ENCODE measurements at regions not wholly inside any gene's neighbourhood (a gene's known extent, or its start where the extent isn't known, plus 50 kb on each side); places are given as distances from the start of the nearest gene placed in this dataset.

GRCh38 chr1:118828038-118828437 is 160.1 kb downstream of the TBX15 start:
- H3K4me3 ChIP-seq (ENCODE audit: low read length): no peak overlapping the region
- H3K36me3 ChIP-seq (ENCODE audit: insufficient read depth, low read length): no peaks in the 10 kb centered on the region
- H3K4me1 ChIP-seq (ENCODE audit: low read length): no peaks in the 10 kb centered on the region
- H2AFZ ChIP-seq (ENCODE audit: low read length): no peak overlapping the region
- H3K9me2 ChIP-seq (replicated peaks; ENCODE audit: insufficient read depth, low read length): no peaks in the 10 kb centered on the region
- H3K9ac ChIP-seq (ENCODE audit: low read length): no peak overlapping the region
- no peaks in the 10 kb centered on the region for H4K20me1 ChIP-seq (ENCODE audit: insufficient read depth, low read depth, low read length)
- H3K27me3 ChIP-seq (ENCODE audit: low read length): no peaks in the 10 kb centered on the region
- no peak for DNase-seq
- H3K27ac ChIP-seq (ENCODE audit: low read length): no peak overlapping the region
- H3K9me3 ChIP-seq (ENCODE audit: low read length): no peaks in the 10 kb centered on the region
- H3K79me2 ChIP-seq (ENCODE audit: low read length): no peaks in the 10 kb centered on the region
- no peak overlapping the region for H3K4me2 ChIP-seq (ENCODE audit: low read depth, low read length, poor library complexity, severe bottlenecking)

GRCh38 chr1:118827636-118828035 is 160.5 kb downstream of the TBX15 start:
- H3K79me2 ChIP-seq (ENCODE audit: low read length): no peaks in the 10 kb centered on the region
- no peaks in the 10 kb centered on the region for H3K27me3 ChIP-seq (ENCODE audit: low read length)
- H3K4me3 ChIP-seq (ENCODE audit: low read length): no peak overlapping the region
- DNase-seq: no peak
- H2AFZ ChIP-seq (ENCODE audit: low read length): no peak overlapping the region
- H3K4me2 ChIP-seq (ENCODE audit: low read depth, low read length, poor library complexity, severe bottlenecking): no peak overlapping the region
- no peaks in the 10 kb centered on the region for H3K36me3 ChIP-seq (ENCODE audit: insufficient read depth, low read length)
- H3K9me3 ChIP-seq (ENCODE audit: low read length): no peaks in the 10 kb centered on the region
- no peak overlapping the region for H3K27ac ChIP-seq (ENCODE audit: low read length)
- H3K4me1 ChIP-seq (ENCODE audit: low read length): no peaks in the 10 kb centered on the region
- no peaks in the 10 kb centered on the region for H4K20me1 ChIP-seq (ENCODE audit: insufficient read depth, low read depth, low read length)
- H3K9me2 ChIP-seq (replicated peaks; ENCODE audit: insufficient read depth, low read length): no peaks in the 10 kb centered on the region
- no peak overlapping the region for H3K9ac ChIP-seq (ENCODE audit: low read length)

GRCh38 chr1:118827207-118827606 is 160.9 kb downstream of the TBX15 start:
- H3K4me1 ChIP-seq (ENCODE audit: low read length): no peaks in the 10 kb centered on the region
- no peaks in the 10 kb centered on the region for H4K20me1 ChIP-seq (ENCODE audit: insufficient read depth, low read depth, low read length)
- no peaks in the 10 kb centered on the region for H3K9me2 ChIP-seq (replicated peaks; ENCODE audit: insufficient read depth, low read length)
- no peaks in the 10 kb centered on the region for H3K36me3 ChIP-seq (ENCODE audit: insufficient read depth, low read length)
- no peak overlapping the region for H3K27ac ChIP-seq (ENCODE audit: low read length)
- no peaks in the 10 kb centered on the region for H3K9me3 ChIP-seq (ENCODE audit: low read length)
- no peak for DNase-seq
- no peaks in the 10 kb centered on the region for H3K27me3 ChIP-seq (ENCODE audit: low read length)
- no peak overlapping the region for H3K4me2 ChIP-seq (ENCODE audit: low read depth, low read length, poor library complexity, severe bottlenecking)
- no peaks in the 10 kb centered on the region for H3K79me2 ChIP-seq (ENCODE audit: low read length)
- H3K4me3 ChIP-seq (ENCODE audit: low read length): no peak overlapping the region
- no peak overlapping the region for H2AFZ ChIP-seq (ENCODE audit: low read length)
- no peak overlapping the region for H3K9ac ChIP-seq (ENCODE audit: low read length)

GRCh38 chr1:118826669-118827068 is 161.5 kb downstream of the TBX15 start:
- no peak overlapping the region for H3K4me2 ChIP-seq (ENCODE audit: low read depth, low read length, poor library complexity, severe bottlenecking)
- H3K27me3 ChIP-seq (ENCODE audit: low read length): no peaks in the 10 kb centered on the region
- H3K27ac ChIP-seq (ENCODE audit: low read length): no peak overlapping the region
- H3K4me3 ChIP-seq (ENCODE audit: low read length): no peak overlapping the region
- no peaks in the 10 kb centered on the region for H3K9me2 ChIP-seq (replicated peaks; ENCODE audit: insufficient read depth, low read length)
- H2AFZ ChIP-seq (ENCODE audit: low read length): no peak overlapping the region
- DNase-seq: no peak
- H3K36me3 ChIP-seq (ENCODE audit: insufficient read depth, low read length): no peaks in the 10 kb centered on the region
- H3K9me3 ChIP-seq (ENCODE audit: low read length): no peaks in the 10 kb centered on the region
- H3K79me2 ChIP-seq (ENCODE audit: low read length): no peaks in the 10 kb centered on the region
- no peak overlapping the region for H3K9ac ChIP-seq (ENCODE audit: low read length)
- H4K20me1 ChIP-seq (ENCODE audit: insufficient read depth, low read depth, low read length): no peaks in the 10 kb centered on the region
- no peaks in the 10 kb centered on the region for H3K4me1 ChIP-seq (ENCODE audit: low read length)

GRCh38 chr1:118825619-118826018 is 162.5 kb downstream of the TBX15 start:
- Histone ChIP-seq H3K79me2 (ENCODE audit: low read length) (no peaks in the 10 kb centered on the region), H2AFZ (ENCODE audit: low read length) (no peak overlapping the region), H4K20me1 (ENCODE audit: insufficient read depth, low read depth, low read length) (no peaks in the 10 kb centered on the region), H3K4me2 (ENCODE audit: low read depth, low read length, poor library complexity, severe bottlenecking) (no peak overlapping the region), H3K9ac (ENCODE audit: low read length) (no peak overlapping the region), H3K27ac (ENCODE audit: low read length) (no peak overlapping the region), H3K4me1 (ENCODE audit: low read length) (no peaks in the 10 kb centered on the region), H3K9me2 (replicated peaks; ENCODE audit: insufficient read depth, low read length) (no peaks in the 10 kb centered on the region), H3K27me3 (ENCODE audit: low read length) (no peaks in the 10 kb centered on the region), H3K36me3 (ENCODE audit: insufficient read depth, low read length) (no peaks in the 10 kb centered on the region), H3K4me3 (ENCODE audit: low read length) (no peak overlapping the region), H3K9me3 (ENCODE audit: low read length) (no peaks in the 10 kb centered on the region)
- DNase-seq: no peak

- Histone ChIP-seq H3K4me3 (ENCODE audit: low read length) (no peak overlapping the region), H3K79me2 (ENCODE audit: low read length) (no peaks in the 10 kb centered on the region), H3K4me2 (ENCODE audit: low read depth, low read length, poor library complexity, severe bottlenecking) (no peak overlapping the region), H3K9me2 (replicated peaks; ENCODE audit: insufficient read depth, low read length) (no peaks in the 10 kb centered on the region), H3K4me1 (ENCODE audit: low read length) (no peaks in the 10 kb centered on the region), H2AFZ (ENCODE audit: low read length) (no peak overlapping the region), H3K27me3 (ENCODE audit: low read length) (no peaks in the 10 kb centered on the region), H4K20me1 (ENCODE audit: insufficient read depth, low read depth, low read length) (no peaks in the 10 kb centered on the region), H3K36me3 (ENCODE audit: insufficient read depth, low read length) (no peaks in the 10 kb centered on the region), H3K27ac (ENCODE audit: low read length) (no peak overlapping the region), H3K9me3 (ENCODE audit: low read length) (no peaks in the 10 kb centered on the region), H3K9ac (ENCODE audit: low read length) (no peak overlapping the region)
- no peak for DNase-seq
Observed at GRCh38 chr1:118821801-118822200, 166.3 kb downstream of the TBX15 start.

GRCh38 chr1:118820864-118821263 is 167.3 kb downstream of the TBX15 start:
- Histone ChIP-seq H3K9me3 (ENCODE audit: low read length) (no peaks in the 10 kb centered on the region), H4K20me1 (ENCODE audit: insufficient read depth, low read depth, low read length) (no peaks in the 10 kb centered on the region), H3K4me3 (ENCODE audit: low read length) (no peak overlapping the region), H3K9ac (ENCODE audit: low read length) (no peak overlapping the region), H3K36me3 (ENCODE audit: insufficient read depth, low read length) (no peaks in the 10 kb centered on the region), H3K27ac (ENCODE audit: low read length) (no peak overlapping the region), H3K4me2 (ENCODE audit: low read depth, low read length, poor library complexity, severe bottlenecking) (no peak overlapping the region), H3K9me2 (replicated peaks; ENCODE audit: insufficient read depth, low read length) (no peaks in the 10 kb centered on the region), H3K27me3 (ENCODE audit: low read length) (no peaks in the 10 kb centered on the region), H3K79me2 (ENCODE audit: low read length) (no peaks in the 10 kb centered on the region), H3K4me1 (ENCODE audit: low read length) (no peaks in the 10 kb centered on the region), H2AFZ (ENCODE audit: low read length) (no peak overlapping the region)
- DNase-seq: no peak

GRCh38 chr1:118815909-118816308 is 172.2 kb downstream of the TBX15 start:
- Histone ChIP-seq H2AFZ (ENCODE audit: low read length) (no peak overlapping the region), H3K4me3 (ENCODE audit: low read length) (no peak overlapping the region), H4K20me1 (ENCODE audit: insufficient read depth, low read depth, low read length) (no peaks in the 10 kb centered on the region), H3K9ac (ENCODE audit: low read length) (no peak overlapping the region), H3K4me1 (ENCODE audit: low read length) (no peaks in the 10 kb centered on the region), H3K79me2 (ENCODE audit: low read length) (no peaks in the 10 kb centered on the region), H3K4me2 (ENCODE audit: low read depth, low read length, poor library complexity, severe bottlenecking) (no peak overlapping the region), H3K27me3 (ENCODE audit: low read length) (0 out of 2 replicates have a peak, but pooled peaks cover 2% of the 10 kb centered on the region), H3K27ac (ENCODE audit: low read length) (no peak overlapping the region), H3K9me2 (replicated peaks; ENCODE audit: insufficient read depth, low read length) (no peaks in the 10 kb centered on the region), H3K9me3 (ENCODE audit: low read length) (no peaks in the 10 kb centered on the region), H3K36me3 (ENCODE audit: insufficient read depth, low read length) (no peaks in the 10 kb centered on the region)
- DNase-seq: no peak

- Histone ChIP-seq H4K20me1 (ENCODE audit: insufficient read depth, low read depth, low read length) (no peaks in the 10 kb centered on the region), H3K79me2 (ENCODE audit: low read length) (no peaks in the 10 kb centered on the region), H3K27me3 (ENCODE audit: low read length) (0 out of 2 replicates have a peak, but pooled peaks cover 2% of the 10 kb centered on the region), H3K9ac (ENCODE audit: low read length) (no peak overlapping the region), H3K4me2 (ENCODE audit: low read depth, low read length, poor library complexity, severe bottlenecking) (no peak overlapping the region), H3K4me1 (ENCODE audit: low read length) (no peaks in the 10 kb centered on the region), H3K27ac (ENCODE audit: low read length) (no peak overlapping the region), H3K9me3 (ENCODE audit: low read length) (no peaks in the 10 kb centered on the region), H3K9me2 (replicated peaks; ENCODE audit: insufficient read depth, low read length) (no peaks in the 10 kb centered on the region), H3K4me3 (ENCODE audit: low read length) (no peak overlapping the region), H2AFZ (ENCODE audit: low read length) (no peak overlapping the region), H3K36me3 (ENCODE audit: insufficient read depth, low read length) (no peaks in the 10 kb centered on the region)
- DNase-seq: no peak
Observed at GRCh38 chr1:118812555-118812954, 175.6 kb downstream of the TBX15 start.

Data from Karpas-422 (cell line).